ENCODE measurements at regions not wholly inside any gene's neighbourhood (a gene's known extent, or its start where the extent isn't known, plus 50 kb on each side); places are given as distances from the start of the nearest gene placed in this dataset.
A peak's percentile ranks its signal among the peaks of the same experiment; 100 is the strongest.
"Not testable (repeated sequence)": the region's sequence is repeated elsewhere in the genome, so short reads cannot be mapped to it uniquely, and the experiment has no call there.

DNA sequence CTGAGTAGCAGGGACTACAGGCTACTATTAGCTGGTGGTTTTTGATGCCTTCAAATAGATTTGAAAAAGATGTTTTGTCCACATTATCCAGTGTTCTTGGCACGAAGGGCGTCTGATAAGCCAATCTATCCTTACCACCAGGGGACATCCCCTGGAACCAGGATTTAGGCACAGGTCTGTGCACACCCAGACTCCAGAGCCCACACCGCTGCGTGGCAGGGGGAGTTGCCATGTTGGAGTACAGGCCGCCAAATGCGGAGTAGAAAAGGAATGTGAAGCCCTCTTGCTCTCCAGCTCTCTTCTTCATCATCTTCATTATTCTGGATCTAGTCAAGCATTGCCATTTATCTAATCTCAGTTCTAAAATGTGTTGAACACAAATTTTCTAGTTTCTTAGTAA, 54.3 kb downstream of the RNU1-4 start:
- not testable (repeated sequence) for ATAC-seq

DNA sequence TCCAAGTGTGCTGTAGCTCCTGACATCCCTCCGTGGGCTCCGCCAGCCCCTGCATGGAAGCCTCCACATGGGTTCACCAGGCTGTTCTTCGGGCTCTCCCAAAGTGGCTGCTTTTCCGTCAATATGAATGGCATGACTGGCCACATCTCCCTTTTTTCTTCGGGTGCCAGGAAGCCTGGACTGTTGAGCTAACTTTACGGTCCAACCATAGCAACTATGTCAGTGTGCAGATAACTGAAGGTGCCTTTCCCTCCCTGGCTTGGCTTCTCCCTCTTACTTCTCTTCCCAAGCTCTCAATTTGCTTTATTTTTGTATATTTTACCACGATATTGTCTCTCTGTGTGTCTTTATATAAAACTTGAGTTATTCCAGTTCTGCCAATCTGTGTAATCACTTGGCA, 54.8 kb downstream of the RNU1-4 start:
- ATAC-seq = not testable (repeated sequence)

DNA sequence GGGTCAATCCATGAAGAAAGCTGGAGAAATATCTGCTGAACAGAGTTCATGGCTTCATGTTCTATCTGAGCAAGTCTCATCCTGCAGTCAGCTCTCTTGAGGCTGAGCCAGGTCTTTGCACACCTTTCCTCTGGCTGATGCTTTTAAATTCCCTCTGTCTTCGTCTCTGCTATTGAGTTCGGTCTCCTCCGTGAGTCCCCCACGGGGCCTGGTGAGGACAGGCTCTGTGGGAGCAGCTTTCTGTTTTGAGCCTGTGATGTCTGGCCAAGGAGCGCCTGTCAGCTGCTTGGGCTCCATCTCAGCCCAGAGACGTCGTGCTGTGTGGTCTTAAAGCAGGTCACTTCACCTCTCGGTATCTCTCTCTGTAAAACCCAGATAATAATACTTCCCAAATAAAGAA, 55.9 kb downstream of the RNU1-4 start:
- not testable (repeated sequence) for ATAC-seq

DNA sequence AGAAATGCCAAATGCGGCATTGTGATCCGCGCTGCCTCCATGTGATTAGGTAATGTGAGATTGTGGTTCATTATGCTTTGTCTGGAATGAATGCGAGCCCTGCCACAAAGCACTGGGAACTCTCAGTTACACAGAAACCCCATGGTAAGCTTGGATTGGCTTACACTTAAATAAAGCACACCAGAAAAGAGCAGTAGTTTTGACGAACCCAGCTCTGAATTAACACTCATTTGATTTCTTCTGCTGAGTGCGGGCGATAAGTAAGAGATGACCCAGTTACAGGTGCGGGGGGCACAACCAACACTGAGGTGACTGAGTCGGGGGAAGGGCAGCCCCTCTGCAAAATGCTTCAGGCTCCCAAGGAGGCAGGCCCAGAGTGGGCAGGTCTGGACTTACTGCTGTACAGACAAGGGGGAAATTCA, 56.3 kb downstream of the RNU1-4 start:
- ATAC-seq = peak in 1 of 2 donors; percentile 27

DNA sequence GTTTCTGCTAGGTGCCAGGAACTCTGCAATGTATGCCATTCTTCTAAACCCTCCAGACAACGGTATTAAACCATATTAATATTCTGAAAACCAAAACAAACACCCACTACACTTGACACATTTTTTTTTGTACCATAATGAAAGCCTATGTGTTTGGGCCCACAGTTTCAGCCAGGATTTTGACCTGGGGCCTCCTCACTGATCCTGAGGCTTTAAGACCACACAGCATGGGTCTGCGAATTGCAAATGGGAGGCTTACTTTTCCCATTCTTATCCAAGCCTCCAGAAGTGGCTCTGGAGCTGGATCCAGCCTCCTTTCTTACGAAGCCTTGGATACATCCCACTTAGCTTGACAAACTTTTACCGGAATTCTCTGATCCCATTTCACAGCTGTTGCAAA, 56.7 kb downstream of the RNU1-4 start:
- not testable (repeated sequence) for ATAC-seq

DNA sequence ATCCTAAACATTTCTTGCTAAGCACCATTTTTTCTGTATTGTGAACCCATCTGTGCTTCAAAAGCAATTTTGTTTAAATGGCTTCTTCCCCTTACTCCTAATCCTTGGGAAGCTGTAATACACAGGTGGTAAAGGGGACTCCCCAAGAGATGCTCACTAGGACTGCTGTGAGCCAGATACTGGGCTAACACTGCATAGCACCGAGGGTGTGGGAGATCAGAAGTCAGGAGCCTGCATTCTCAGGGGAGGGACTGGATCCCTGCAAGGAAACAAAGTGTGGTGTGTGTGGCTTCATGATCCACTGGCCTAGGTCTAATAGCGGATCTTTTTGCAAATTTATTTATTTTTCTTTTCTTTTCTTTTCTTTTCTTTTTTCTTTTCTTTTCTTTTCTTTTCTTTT, 57.7 kb downstream of the RNU1-4 start:
- not testable (repeated sequence) for ATAC-seq

Data from activated CD4-positive, CD25-positive, alpha-beta regulatory T cell treated with anti-CD3 and anti-CD28 coated beads, Interleukin-2, amount 50 U/mL, for 24 hours (primary cell).